ENCODE measurements at regions not wholly inside any gene's neighbourhood (a gene's known extent, or its start where the extent isn't known, plus 50 kb on each side); places are given as distances from the start of the nearest gene placed in this dataset.

DNA sequence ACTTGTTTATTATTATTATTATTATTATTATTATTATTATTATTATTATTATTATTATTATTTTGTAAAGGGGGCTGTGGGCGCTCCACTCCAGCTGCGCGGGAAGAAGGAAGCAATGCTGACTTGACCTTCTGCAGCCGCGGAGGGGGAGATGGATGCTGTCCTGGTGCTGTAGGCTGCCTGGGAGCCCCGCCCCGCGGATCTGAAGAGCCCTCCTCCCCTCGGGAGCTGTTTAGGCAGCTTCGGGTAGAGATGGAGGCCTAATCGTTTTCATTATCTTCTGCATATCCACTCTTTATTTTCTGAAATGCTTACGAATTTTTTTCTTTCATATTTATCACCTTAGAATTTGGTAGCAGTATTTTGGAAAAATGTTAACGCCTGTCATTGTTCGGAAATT lies 101.2 kb upstream of the KLF6 start:
- TF ChIP-seq POLR2AphosphoS5 (IDR thresholded peaks at IDR 0.05; ENCODE audit: low read depth, low read length) (no peak), POLR2A (IDR thresholded peaks at IDR 0.05; ENCODE audit: low read depth, low read length) (no peak), SPI1 (IDR thresholded peaks at IDR 0.05; ENCODE audit: low read depth, low read length) (no peak), TAF1 (IDR thresholded peaks at IDR 0.05; ENCODE audit: low read depth, low read length) (no peak), PAX5 (IDR thresholded peaks at IDR 0.05; ENCODE audit: insufficient read depth, low read length, severe bottlenecking) (no peak)
